IMR-90 (cell line): ENCODE measurements at regions not wholly inside any gene's neighbourhood (a gene's known extent, or its start where the extent isn't known, plus 50 kb on each side); places are given as distances from the start of the nearest gene placed in this dataset.
A peak's percentile ranks its signal among the peaks of the same experiment; 100 is the strongest.

Source experiments
- ATAC-seq: fragments of 200-7000 bp; cut with Tn5 transposase; 2 replicates; pipeline ENCODE4 v1.9.1; 2020; ENCODE audit warnings: low read depth, mild to moderate bottlenecking, moderate library complexity
- BruUV-seq: library from RNA; stranded (reverse); fragments of 400-500 nt; replicated peaks from 2 replicates; lab custom pipeline; 2021; lab: Mats Ljungman, UMichigan
- CTCF ChIA-PET: fragments of 300-600 bp; formaldehyde crosslinking; extraction: SDS; loops from one replicate; lab custom pipeline; 2021; ENCODE audit warnings: antibody characterized with exemption; lab: Yijun Ruan, JAX
- POLR2A ChIA-PET: fragments of 300-600 bp; sonication (Branson Sonifier 250); formaldehyde crosslinking; loops from one replicate; lab custom pipeline; 2022; ENCODE audit warnings: antibody characterized with exemption; ENCODE audit not compliant: unreplicated experiment; lab: Charles Lee
- DNase-seq: peaks from one replicate; pipeline ENCODE4 v3.0.0; 2013
- H2AFZ ChIP-seq: replicated peaks from 2 replicates; pipeline ENCODE3; 2013; ENCODE audit warnings: low read length, mild to moderate bottlenecking; ENCODE audit not compliant: poor library complexity
- H2AK5ac ChIP-seq: 2 replicates; pipeline ENCODE4 v1.6.1; 2013; ENCODE audit warnings: low read depth, low read length, inconsistent platforms
- H2AK9ac ChIP-seq: replicated peaks from 2 replicates; pipeline ENCODE3; 2013; ENCODE audit warnings: mild to moderate bottlenecking, low read depth, low read length, moderate library complexity; ENCODE audit not compliant: poor library complexity
- H2BK120ac ChIP-seq: 2 replicates; pipeline ENCODE4 v1.6.1; 2013; ENCODE audit warnings: low read depth, low read length, inconsistent platforms
- H2BK15ac ChIP-seq: 3 replicates; pipeline ENCODE4 v1.6.1; 2013; ENCODE audit warnings: low read depth, low read length, inconsistent platforms
- H2BK20ac ChIP-seq: 2 replicates; pipeline ENCODE4 v1.6.1; 2013; ENCODE audit warnings: low read depth, mild to moderate bottlenecking, inconsistent platforms, low read length, moderate library complexity
- H2BK5ac ChIP-seq: 2 replicates; pipeline ENCODE4 v1.6.1; 2013; ENCODE audit warnings: mild to moderate bottlenecking, low read depth, low read length, inconsistent platforms; ENCODE audit not compliant: poor library complexity, severe bottlenecking
- H3K14ac ChIP-seq: replicated peaks from 2 replicates; pipeline ENCODE4 v1.6.1; 2013; ENCODE audit warnings: low read depth, low read length, inconsistent platforms
- H3K18ac ChIP-seq: 2 replicates; pipeline ENCODE4 v1.6.1; 2013; ENCODE audit warnings: low read depth, low read length, control low read depth
- H3K23ac ChIP-seq: 2 replicates; pipeline ENCODE4 v1.6.1; 2013; ENCODE audit warnings: low read depth, low read length, inconsistent platforms
- H3K27ac ChIP-seq: 2 replicates; pipeline ENCODE4 v1.5.1; 2013; ENCODE audit warnings: mild to moderate bottlenecking, control low read depth, low read length; ENCODE audit not compliant: insufficient read depth
- H3K27me3 ChIP-seq: 2 replicates; pipeline ENCODE4 v1.6.1; 2013; ENCODE audit warnings: low read length; ENCODE audit not compliant: control insufficient read depth, insufficient read depth
- H3K36me3 ChIP-seq: 2 replicates; pipeline ENCODE4 v1.6.1; 2013; ENCODE audit warnings: low read length, mixed read lengths; ENCODE audit not compliant: control insufficient read depth, insufficient read depth
- H3K4ac ChIP-seq: 2 replicates; pipeline ENCODE4 v1.6.1; 2013; ENCODE audit warnings: low read depth, low read length, inconsistent platforms
- H3K4me1 ChIP-seq: 2 replicates; pipeline ENCODE4 v1.6.1; 2013; ENCODE audit warnings: low read length, mixed read lengths; ENCODE audit not compliant: control insufficient read depth, insufficient read depth
- H3K4me2 ChIP-seq: 2 replicates; pipeline ENCODE4 v1.6.1; 2013; ENCODE audit warnings: low read depth, mild to moderate bottlenecking, control low read depth, low read length, moderate library complexity
- H3K4me3 ChIP-seq: 2 replicates; pipeline ENCODE4 v1.5.1; 2013; ENCODE audit warnings: low read depth, mild to moderate bottlenecking, control low read depth, low read length, moderate library complexity; ENCODE audit not compliant: insufficient read depth
- H3K56ac ChIP-seq: 2 replicates; pipeline ENCODE4 v1.6.1; 2013; ENCODE audit warnings: low read length, inconsistent platforms; ENCODE audit not compliant: insufficient read depth; ENCODE audit errors: extremely low read depth
- H3K79me1 ChIP-seq, 2 experiments: 2 replicates each; pipeline ENCODE4 v1.6.1; 2013; ENCODE audit warnings: low read length in 2 of 2, inconsistent platforms in 1 of 2, low read depth in 1 of 2
- H3K9ac ChIP-seq: 2 replicates; pipeline ENCODE4 v1.6.1; 2013; ENCODE audit warnings: low read depth, low read length, control low read depth
- H3K9me1 ChIP-seq: 2 replicates; pipeline ENCODE4 v1.6.1; 2013; ENCODE audit warnings: low read length, inconsistent platforms; ENCODE audit not compliant: insufficient read depth
- H3K9me3 ChIP-seq: 2 replicates; pipeline ENCODE4 v1.6.1; 2013; ENCODE audit warnings: low read length; ENCODE audit not compliant: control insufficient read depth, insufficient read depth
- H4K20me1 ChIP-seq: 2 replicates; pipeline ENCODE4 v1.6.1; 2013; ENCODE audit warnings: low read length, inconsistent platforms; ENCODE audit not compliant: insufficient read depth
- H4K5ac ChIP-seq: 2 replicates; pipeline ENCODE4 v1.6.1; 2013; ENCODE audit warnings: mild to moderate bottlenecking, low read depth, low read length, control low read depth
- H4K8ac ChIP-seq, 2 experiments: 2 replicates each; pipeline ENCODE4 v1.6.1; 2013; ENCODE audit warnings: low read depth in 2 of 2, low read length in 2 of 2, control low read depth in 1 of 2, inconsistent platforms in 1 of 2
- H4K91ac ChIP-seq: 2 replicates; pipeline ENCODE4 v1.6.1; 2013; ENCODE audit warnings: low read depth, low read length, inconsistent platforms; ENCODE audit not compliant: insufficient read depth
- CEBPB ChIP-seq: IDR thresholded peaks from 2 replicates; pipeline ENCODE4 v1.6.1; 2012; ENCODE audit warnings: low read depth, low read length, improper control_type of control experiment
- CHD1 ChIP-seq: IDR thresholded peaks from 2 replicates; pipeline ENCODE4 v1.6.1; 2012; ENCODE audit warnings: low read depth, low read length, improper control_type of control experiment
- CTCF ChIP-seq: conservative IDR thresholded peaks from 2 replicates; pipeline ENCODE4 v1.5.1; 2012; ENCODE audit warnings: mild to moderate bottlenecking, low read depth, low read length, improper control_type of control experiment
- ELK1 ChIP-seq: fragments of 150-350 bp; IDR thresholded peaks from 2 replicates; pipeline ENCODE4 v1.6.1; 2016; ENCODE audit warnings: low read depth, mild to moderate bottlenecking, low read length, moderate library complexity, borderline replicate concordance
- FOS ChIP-seq: fragments of 150-350 bp; IDR thresholded peaks from 2 replicates; pipeline ENCODE4 v1.6.1; 2016; ENCODE audit warnings: low read depth, low read length
- MAFK ChIP-seq: IDR thresholded peaks from 2 replicates; pipeline ENCODE4 v1.6.1; 2012; ENCODE audit warnings: low read depth, low read length, improper control_type of control experiment
- MAZ ChIP-seq: IDR thresholded peaks from 2 replicates; pipeline ENCODE4 v1.6.1; 2012; ENCODE audit warnings: low read depth, mild to moderate bottlenecking, low read length, improper control_type of control experiment, moderate library complexity, borderline replicate concordance
- NFE2L2 ChIP-seq: fragments of 150-350 bp; IDR thresholded peaks from 2 replicates; pipeline ENCODE4 v1.6.1; 2016; ENCODE audit warnings: low read depth, mild to moderate bottlenecking, low read length
- POLR2A ChIP-seq: IDR thresholded peaks from 2 replicates; pipeline ENCODE4 v1.6.1; 2012; ENCODE audit warnings: mild to moderate bottlenecking, low read depth, low read length
- RAD21 ChIP-seq: IDR thresholded peaks from 2 replicates; pipeline ENCODE4 v1.6.1; 2012; ENCODE audit warnings: low read length, improper control_type of control experiment
- SMC3 ChIP-seq: fragments of 150-350 bp; IDR thresholded peaks from 2 replicates; pipeline ENCODE4 v1.6.1; 2016; ENCODE audit warnings: low read depth, mild to moderate bottlenecking, antibody characterized with exemption, low read length, moderate library complexity
- WGBS, 2 experiments: methylation state at CpG; one replicate each; pipeline versions ENCODE4 v1.1.5 to v1.1.7; 2013; ENCODE audit warnings: missing lambda C conversion rate in 2 of 2; ENCODE audit not compliant: insufficient read length in 1 of 2; ENCODE audit errors: extremely low coverage in 2 of 2; 5-methylcytosine and 5-hydroxymethylcytosine counted together
- dilution Hi-C: fragments of 300-500 bp; cut with HindIII; formaldehyde crosslinking; loops from one replicate; pipeline ENCODE4 v1.14.3; 2018; ENCODE audit warnings: low sequenced_read_pairs; ENCODE audit not compliant: unreplicated experiment
- in situ Hi-C: fragments of 300-500 bp; cut with MboI; formaldehyde crosslinking; loops from 3 replicates; pipeline ENCODE4 v1.14.3; 2019; ENCODE audit warnings: low sequenced_read_pairs, inconsistent platforms, mixed read lengths
- intact Hi-C: fragments of 100-400 bp; cut with micrococcal nuclease; formaldehyde crosslinking; loops from 2 replicates; pipeline ENCODE4 v1.10.0; 2022
- TF ChIP-seq, protein P1 (sequence below): fragments of 150-350 bp; IDR thresholded peaks from 2 replicates; pipeline ENCODE4 v1.6.1; 2017; ENCODE audit warnings: mild to moderate bottlenecking, antibody characterized with exemption, low read length, low read depth

GRCh38 chr2:195548198-195548940, 108.7 kb upstream of the SLC39A10 start:
- no peak overlapping the region for H3K4me2 ChIP-seq
- no peak overlapping the region for H3K27ac ChIP-seq
- H3K4ac ChIP-seq: peak overlapping the region; percentile 50
- no peak overlapping the region for H3K9ac ChIP-seq
- peak overlapping the region; percentile 49 for H2BK120ac ChIP-seq
- H2AFZ ChIP-seq: no peak overlapping the region
- no peak overlapping the region for H2BK5ac ChIP-seq
- H4K91ac ChIP-seq: peak overlapping the region; percentile 32; the same call in 1 of the 2 replicates
- no peak overlapping the region for H3K4me3 ChIP-seq
- no peaks in the 10 kb centered on the region for H3K36me3 ChIP-seq
- no peaks in the 10 kb centered on the region for H4K20me1 ChIP-seq
- no peak overlapping the region for H3K56ac ChIP-seq
- intact Hi-C loops (no loop called here), in situ Hi-C loops (no loop called here), dilution Hi-C loops (no loop called here)
- no TSS peak for BruUV-seq
- peak overlapping the region; percentile 23; the same call in 1 of the 2 replicates for H2AK5ac ChIP-seq
- TF ChIP-seq NFE2L2 (no peak), RAD21 (no peak), MAZ (no peak), FOS (no peak), POLR2A (no peak), CTCF (no peak), SMC3 (no peak), MAFK (no peak), CEBPB (no peak), ELK1 (no peak), CHD1 (no peak)
- TF ChIP-seq, protein P1, sequence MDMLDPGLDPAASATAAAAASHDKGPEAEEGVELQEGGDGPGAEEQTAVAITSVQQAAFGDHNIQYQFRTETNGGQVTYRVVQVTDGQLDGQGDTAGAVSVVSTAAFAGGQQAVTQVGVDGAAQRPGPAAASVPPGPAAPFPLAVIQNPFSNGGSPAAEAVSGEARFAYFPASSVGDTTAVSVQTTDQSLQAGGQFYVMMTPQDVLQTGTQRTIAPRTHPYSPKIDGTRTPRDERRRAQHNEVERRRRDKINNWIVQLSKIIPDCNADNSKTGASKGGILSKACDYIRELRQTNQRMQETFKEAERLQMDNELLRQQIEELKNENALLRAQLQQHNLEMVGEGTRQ: no peak
- no peak overlapping the region; the same call in 1 of the 2 replicates for H3K14ac ChIP-seq
- ATAC-seq (no peak), DNase-seq (no peak)
- H4K5ac ChIP-seq: no peak overlapping the region
- peak overlapping the region; percentile 18; the same call in 1 of the 2 replicates for H2BK20ac ChIP-seq
- no CpG with 5 or more reads among the region's 4 CpGs for WGBS, 2 experiments
- peak overlapping the region; percentile 63; the same call in 1 of the 3 replicates for H2BK15ac ChIP-seq
- no peak overlapping the region for H2AK9ac ChIP-seq
- POLR2A ChIA-PET: no interaction called here
- no peaks in the 10 kb centered on the region for H3K79me1 ChIP-seq
- H3K18ac ChIP-seq: no peak overlapping the region
- no peaks in the 10 kb centered on the region for H3K27me3 ChIP-seq
- H3K23ac ChIP-seq: no peak overlapping the region
- CTCF ChIA-PET: no interaction called here
- H3K4me1 ChIP-seq: 0 out of 2 replicates have a peak, but pooled peaks cover 2% of the 10 kb centered on the region
- peaks cover 7% of the 10 kb centered on the region for H3K9me3 ChIP-seq
- no peak overlapping the region for H4K8ac ChIP-seq
- no peaks in the 10 kb centered on the region for H3K9me1 ChIP-seq
